Aorta (tissue), 5 donors: ENCODE measurements at regions not wholly inside any gene's neighbourhood (a gene's known extent, or its start where the extent isn't known, plus 50 kb on each side); places are given as distances from the start of the nearest gene placed in this dataset.

Source experiments
- ATAC-seq: fragments of 200-7000 bp; cut with Tn5 transposase; one replicate; pipeline ENCODE4 v1.9.1; 2022; ENCODE audit warnings: moderate library complexity; ENCODE audit not compliant: low FRiP score
- DNase-seq, 2 donors: peaks; one replicate each; pipeline ENCODE4 v3.0.0-alpha.2; 2020
- H3K27ac ChIP-seq, 2 donors: one replicate each; pipeline ENCODE4 v1.5.1; 2013; ENCODE audit warnings: low read length in 2 of 2, mild to moderate bottlenecking in 2 of 2, moderate library complexity in 2 of 2, control low read depth in 1 of 2, inconsistent platforms in 1 of 2, low read depth in 1 of 2
- H3K27me3 ChIP-seq, 2 donors: one replicate each; pipeline ENCODE4 v1.6.1; 2013; ENCODE audit warnings: control low read depth in 1 of 2, low read length in 1 of 2, mild to moderate bottlenecking in 1 of 2, moderate library complexity in 1 of 2; ENCODE audit not compliant: insufficient read depth in 2 of 2, control insufficient read depth in 1 of 2
- H3K36me3 ChIP-seq, 2 donors: one replicate each; pipeline ENCODE4 v1.6.1; 2013; ENCODE audit warnings: control low read depth in 1 of 2, low read length in 1 of 2, mild to moderate bottlenecking in 1 of 2; ENCODE audit not compliant: insufficient read depth in 2 of 2, control insufficient read depth in 1 of 2
- H3K4me1 ChIP-seq, 2 donors: one replicate each; pipeline ENCODE4 v1.6.1; 2013; ENCODE audit warnings: low read length in 2 of 2, control low read depth in 1 of 2, mild to moderate bottlenecking in 1 of 2, moderate library complexity in 1 of 2; ENCODE audit not compliant: insufficient read depth in 2 of 2, control insufficient read depth in 1 of 2
- H3K4me3 ChIP-seq, 2 donors: one replicate each; pipeline ENCODE4 v1.5.1; 2013; ENCODE audit warnings: low read length in 2 of 2, control low read depth in 1 of 2, mild to moderate bottlenecking in 1 of 2
- H3K9me3 ChIP-seq: one replicate; pipeline ENCODE4 v1.6.1; 2013; ENCODE audit warnings: mild to moderate bottlenecking, low read length; ENCODE audit not compliant: control insufficient read depth
- WGBS, 2 donors: extraction: QIAGEN DNeasy Blood & Tissue Kit; methylation state at CpG; one replicate each; pipeline ENCODE4 v1.1.7; 2013; 5-methylcytosine and 5-hydroxymethylcytosine counted together
- intact Hi-C, 2 donors: fragments of 100-400 bp; cut with DNase I; formaldehyde crosslinking; loops; one replicate each; pipeline versions ENCODE4 v1.14.2 to v1.15.0; 2022
- donor health status: healthy with polysubstance abuse.
- donor health status: Bipolar disorder and iron deficiency.
- donor health status: DM: no; HTN: no; CAD: no.
- donor health status: DM: no; HTN: no; CAD: no.
- donor health status: DM: yes; HTN: yes; CAD: no.

DNA sequence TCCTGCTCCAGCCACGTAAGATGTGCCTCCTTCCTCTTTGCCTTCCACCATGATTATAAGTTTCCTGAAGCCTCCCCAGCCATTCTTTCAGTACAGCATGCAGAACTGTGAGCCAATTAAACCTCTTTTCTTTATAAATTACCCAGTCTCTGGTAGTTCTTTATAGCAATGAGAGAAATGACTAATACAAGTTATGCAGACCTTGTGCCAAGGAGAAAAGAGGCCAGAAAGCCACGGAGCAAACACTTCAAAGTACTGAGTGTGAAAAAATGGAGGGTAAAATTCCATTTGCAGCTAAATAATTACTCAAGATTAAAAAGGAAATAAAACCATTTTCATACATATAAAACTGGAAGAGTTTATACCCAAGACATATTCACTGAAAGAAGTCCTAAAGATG lies 213.6 kb upstream of the LINGO1 start:
- Histone ChIP-seq H3K4me1 (no peaks in the 10 kb centered on the region), H3K27ac (no peak overlapping the region), H3K4me3 (no peak overlapping the region), H3K9me3 (peaks cover 7% of the 10 kb centered on the region), H3K36me3 (no peaks in the 10 kb centered on the region), H3K27me3 (peaks cover 0 to 4% of the 10 kb centered on the region in 2 donors)
- DNase-seq (no peak), ATAC-seq (no peak)
- WGBS, 2 donors: 16 to 37% methylated on average over 2 of the region's 2 CpGs
- intact Hi-C loops: no loop called here

GRCh38 chr15:77844798-77845446 lies 212.2 kb upstream of the LINGO1 start:
- Histone ChIP-seq H3K4me3 (no peak overlapping the region), H3K36me3 (no peaks in the 10 kb centered on the region), H3K4me1 (no peaks in the 10 kb centered on the region), H3K9me3 (peaks cover 7% of the 10 kb centered on the region), H3K27me3 (peaks cover 0 to 4% of the 10 kb centered on the region in 2 donors), H3K27ac (no peak overlapping the region)
- 93 to 97% methylated on average over 3 of the region's 3 CpGs for WGBS, 2 donors
- intact Hi-C loops: no loop called here
- DNase-seq: peak in 1 of 2 donors; percentile 6
- no peak for ATAC-seq

DNA sequence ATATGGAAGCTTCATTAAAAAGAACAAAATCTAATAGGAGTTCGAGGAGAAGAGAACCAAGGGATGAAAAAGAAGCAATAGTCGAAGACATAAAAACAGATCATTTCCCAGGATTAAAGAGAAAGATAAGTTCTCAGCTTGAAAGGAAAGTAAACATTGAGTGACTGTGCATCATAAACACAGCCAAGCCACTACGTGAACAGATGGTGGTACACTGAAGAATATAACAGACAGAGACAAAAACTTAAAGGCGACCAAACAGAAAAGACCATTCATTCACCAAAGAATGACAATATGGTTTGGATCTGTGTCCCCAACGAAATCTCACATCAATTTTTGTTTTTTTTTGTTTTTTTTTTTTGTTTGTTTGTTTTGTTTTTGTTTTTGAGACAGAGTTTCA lies 210.8 kb upstream of the LINGO1 start:
- Histone ChIP-seq H3K4me1 (no peaks in the 10 kb centered on the region), H3K27me3 (peaks cover 0 to 4% of the 10 kb centered on the region in 2 donors), H3K27ac (no peak overlapping the region), H3K36me3 (no peaks in the 10 kb centered on the region), H3K4me3 (no peak overlapping the region), H3K9me3 (peaks cover 5% of the 10 kb centered on the region)
- no peak for DNase-seq
- intact Hi-C loops: no loop called here
- no peak for ATAC-seq
- WGBS, 2 donors: 67 to 81% methylated on average over 5 of the region's 5 CpGs

GRCh38 chr15:77840991-77841775 lies 208.5 kb upstream of the LINGO1 start:
- 69 to 72% methylated on average over 11 of the region's 11 CpGs for WGBS, 2 donors
- Histone ChIP-seq H3K27me3 (peaks cover 0 to 4% of the 10 kb centered on the region in 2 donors), H3K4me1 (no peaks in the 10 kb centered on the region), H3K9me3 (peaks cover 5% of the 10 kb centered on the region), H3K4me3 (no peak overlapping the region), H3K27ac (no peak overlapping the region), H3K36me3 (no peaks in the 10 kb centered on the region)
- intact Hi-C loops: no loop called here
- DNase-seq (peak; percentile 12 to 31), ATAC-seq (no peak)

- no peak for ATAC-seq
- WGBS, 2 donors: 74% methylated on average over 11 of the region's 11 CpGs
- intact Hi-C loops: no loop called here
- H3K4me1 ChIP-seq: no peaks in the 10 kb centered on the region
- peak; percentile 28 to 66 for DNase-seq
- peaks cover 4% of the 10 kb centered on the region for H3K9me3 ChIP-seq
- H3K36me3 ChIP-seq: no peaks in the 10 kb centered on the region
- H3K4me3 ChIP-seq: no peak overlapping the region
- peaks cover 0 to 3% of the 10 kb centered on the region in 2 donors for H3K27me3 ChIP-seq
- H3K27ac ChIP-seq: no peak overlapping the region
Measured at GRCh38 chr15:77839970-77840905, 207.5 kb upstream of the LINGO1 start.

DNA sequence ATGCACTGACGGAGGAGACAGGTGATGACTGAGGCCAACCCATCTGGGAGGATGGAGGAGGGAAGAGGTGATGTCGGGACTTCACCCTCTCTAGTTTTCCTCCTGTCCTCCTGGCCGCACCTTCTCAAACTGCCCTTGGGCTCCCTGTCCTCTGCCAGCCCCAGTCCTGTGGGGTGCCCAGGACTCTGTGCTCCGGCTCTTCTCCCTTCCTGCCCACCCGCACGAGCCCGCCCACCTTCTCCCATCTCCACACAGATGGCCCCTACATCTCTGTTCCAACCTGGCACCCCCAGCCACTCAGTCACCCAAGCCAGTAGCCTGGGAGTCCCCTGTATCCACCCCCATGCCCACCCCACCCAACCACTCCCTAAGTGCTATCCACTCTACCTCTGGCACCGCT lies 206.7 kb upstream of the LINGO1 start:
- no peak overlapping the region for H3K27ac ChIP-seq
- peak; percentile 20 to 42 for DNase-seq
- no peaks in the 10 kb centered on the region for H3K27me3 ChIP-seq
- ATAC-seq: no peak
- intact Hi-C loops: no loop called here
- H3K4me3 ChIP-seq: no peak overlapping the region
- 93 to 96% methylated on average over 7 to 8 of the region's 8 CpGs for WGBS, 2 donors
- no peaks in the 10 kb centered on the region for H3K4me1 ChIP-seq
- peaks cover 3% of the 10 kb centered on the region for H3K9me3 ChIP-seq
- H3K36me3 ChIP-seq: no peaks in the 10 kb centered on the region

DNA sequence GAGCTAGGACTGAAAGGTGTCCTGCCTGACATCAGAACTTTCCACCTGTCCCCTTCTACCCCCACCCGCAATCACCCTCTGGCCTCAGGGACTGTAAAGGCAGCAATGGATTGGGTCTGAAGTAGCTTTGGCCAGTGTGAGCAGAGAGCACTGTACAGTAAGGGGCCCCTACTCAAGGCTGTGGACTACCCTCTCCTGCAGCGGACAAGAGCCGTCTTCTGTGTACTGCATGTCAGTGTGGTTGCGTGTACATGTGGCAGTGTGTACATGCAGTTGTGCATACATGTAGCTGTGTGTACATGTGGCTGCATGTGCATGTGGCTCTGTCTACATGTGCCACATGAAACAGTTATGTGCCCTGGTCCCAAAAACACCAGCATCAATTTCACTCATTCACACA lies 205.9 kb upstream of the LINGO1 start:
- DNase-seq (peak; percentile 8 to 13), ATAC-seq (no peak)
- no peaks in the 10 kb centered on the region for H3K36me3 ChIP-seq
- 98 to 99% methylated on average over 4 of the region's 4 CpGs for WGBS, 2 donors
- intact Hi-C loops: no loop called here
- no peaks in the 10 kb centered on the region for H3K27me3 ChIP-seq
- H3K27ac ChIP-seq: no peak overlapping the region
- H3K4me1 ChIP-seq: no peaks in the 10 kb centered on the region
- no peak overlapping the region for H3K4me3 ChIP-seq
- peaks cover 1% of the 10 kb centered on the region for H3K9me3 ChIP-seq

DNA sequence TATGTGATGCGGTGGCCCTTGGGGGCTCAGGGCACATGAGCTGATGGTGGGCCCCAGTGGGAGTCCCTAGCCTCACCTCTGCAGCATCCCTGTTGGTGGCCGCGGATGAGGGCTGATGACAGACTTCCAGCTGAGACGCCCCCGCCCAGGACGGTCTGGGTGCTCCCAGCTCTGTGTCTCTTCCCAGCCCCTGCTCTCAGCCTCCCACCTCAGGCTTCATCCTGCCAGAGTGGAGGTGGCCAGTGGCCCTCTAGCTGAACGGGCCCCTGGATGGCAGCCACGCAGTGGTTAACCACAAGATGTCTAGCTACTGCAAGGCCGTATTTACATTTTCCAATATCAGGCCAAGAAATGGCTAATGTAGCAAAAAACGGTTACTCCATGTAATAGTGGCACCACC lies 205.3 kb upstream of the LINGO1 start:
- no peaks in the 10 kb centered on the region for H3K27me3 ChIP-seq

More for the DNA sequence above, 205.3 kb upstream of the LINGO1 start:
- ATAC-seq (no peak), DNase-seq (peak; percentile 37 to 71)
- H3K4me3 ChIP-seq: no peak overlapping the region
- WGBS, 2 donors: 73 to 84% methylated on average over 10 of the region's 10 CpGs
- H3K36me3 ChIP-seq: no peaks in the 10 kb centered on the region
- intact Hi-C loops: no loop called here
- H3K9me3 ChIP-seq: peaks cover 1% of the 10 kb centered on the region
- no peaks in the 10 kb centered on the region for H3K4me1 ChIP-seq
- no peak overlapping the region for H3K27ac ChIP-seq
